ENCODE measurements at regions not wholly inside any gene's neighbourhood (a gene's known extent, or its start where the extent isn't known, plus 50 kb on each side); places are given as distances from the start of the nearest gene placed in this dataset.
"Not testable (repeated sequence)": the region's sequence is repeated elsewhere in the genome, so short reads cannot be mapped to it uniquely, and the experiment has no call there.

- DNase-seq (ENCODE audit: low read depth, low spot score) (no peak), FAIRE-seq (no peak)
- Histone ChIP-seq H4K20me1 (ENCODE audit: control insufficient read depth, extremely low read depth, insufficient read depth, low read length) (no peaks in the 10 kb centered on the region), H3K27me3 (ENCODE audit: control insufficient read depth, extremely low read depth, insufficient read depth, low read length) (no peaks in the 10 kb centered on the region), H3K9ac (ENCODE audit: control insufficient read depth, extremely low read depth, insufficient read depth, low read length) (no peak overlapping the region), H3K36me3 (ENCODE audit: control insufficient read depth in 2 of 2, extremely low read depth in 1 of 2, insufficient read depth in 2 of 2, low read length in 2 of 2) (no peaks in the 10 kb centered on the region), H3K4me1 (ENCODE audit: control insufficient read depth, extremely low read depth, insufficient read depth, low read length) (no peaks in the 10 kb centered on the region), H3K4me3 (ENCODE audit: control insufficient read depth in 2 of 3, extremely low read depth in 1 of 3, insufficient read depth in 2 of 3, low read depth in 1 of 3, low read length in 3 of 3) (no peak overlapping the region), H2AFZ (ENCODE audit: control insufficient read depth, low read length) (no peak overlapping the region), H3K4me2 (ENCODE audit: control insufficient read depth, extremely low read depth, insufficient read depth, low read depth, low read length) (no peak overlapping the region), H3K9me3 (ENCODE audit: control insufficient read depth, low read depth, low read length) (no peaks in the 10 kb centered on the region), H3K27ac (ENCODE audit: control insufficient read depth, insufficient read depth, low read length) (no peak overlapping the region), H3K9me1 (ENCODE audit: control insufficient read depth, extremely low read depth, insufficient read depth, low read length) (no peaks in the 10 kb centered on the region), H3K79me2 (ENCODE audit: control insufficient read depth, insufficient read depth, low read length) (no peaks in the 10 kb centered on the region)
- dilution Hi-C loops (cut with MboI; ENCODE audit: extremely low pct_ligation_motif_present, low sequenced_read_pairs): no loop called here
- TF ChIP-seq EZH2 (IDR thresholded peaks at IDR 0.05; ENCODE audit: low read length) (no peak), CTCF (optimal IDR thresholded peaks at IDR 0.05 in 1 of 3, IDR thresholded peaks at IDR 0.05 in 1 of 3, conservative IDR thresholded peaks at IDR 0.05 in 1 of 3; ENCODE audit: extremely low read depth in 1 of 3, insufficient read depth in 2 of 3, low read length in 3 of 3) (no peak)
Measured at GRCh38 chrX:121671649-121672048, 624.2 kb downstream of the GLUD2 start.

GRCh38 chrX:121709236-121709635, 661.8 kb downstream of the GLUD2 start:
- dilution Hi-C loops (cut with MboI; ENCODE audit: extremely low pct_ligation_motif_present, low sequenced_read_pairs); H3K9ac ChIP-seq (ENCODE audit: control insufficient read depth, extremely low read depth, insufficient read depth, low read length); H3K36me3 ChIP-seq (ENCODE audit: control insufficient read depth in 2 of 2, extremely low read depth in 1 of 2, insufficient read depth in 2 of 2, low read length in 2 of 2); H3K4me3 ChIP-seq (ENCODE audit: control insufficient read depth in 2 of 3, extremely low read depth in 1 of 3, insufficient read depth in 2 of 3, low read depth in 1 of 3, low read length in 3 of 3); H3K4me1 ChIP-seq (ENCODE audit: control insufficient read depth, extremely low read depth, insufficient read depth, low read length); H3K27me3 ChIP-seq (ENCODE audit: control insufficient read depth, extremely low read depth, insufficient read depth, low read length); H2AFZ ChIP-seq (ENCODE audit: control insufficient read depth, low read length); H3K9me3 ChIP-seq (ENCODE audit: control insufficient read depth, low read depth, low read length); DNase-seq (ENCODE audit: low read depth, low spot score); H3K4me2 ChIP-seq (ENCODE audit: control insufficient read depth, extremely low read depth, insufficient read depth, low read depth, low read length); H4K20me1 ChIP-seq (ENCODE audit: control insufficient read depth, extremely low read depth, insufficient read depth, low read length); FAIRE-seq; H3K79me2 ChIP-seq (ENCODE audit: control insufficient read depth, insufficient read depth, low read length); H3K9me1 ChIP-seq (ENCODE audit: control insufficient read depth, extremely low read depth, insufficient read depth, low read length); H3K27ac ChIP-seq (ENCODE audit: control insufficient read depth, insufficient read depth, low read length): not testable (repeated sequence)

- Histone ChIP-seq H4K20me1 (ENCODE audit: control insufficient read depth, extremely low read depth, insufficient read depth, low read length) (no peaks in the 10 kb centered on the region), H3K4me3 (ENCODE audit: control insufficient read depth in 2 of 3, extremely low read depth in 1 of 3, insufficient read depth in 2 of 3, low read depth in 1 of 3, low read length in 3 of 3) (no peak overlapping the region), H3K9ac (ENCODE audit: control insufficient read depth, extremely low read depth, insufficient read depth, low read length) (no peak overlapping the region), H3K36me3 (ENCODE audit: control insufficient read depth in 2 of 2, extremely low read depth in 1 of 2, insufficient read depth in 2 of 2, low read length in 2 of 2) (no peaks in the 10 kb centered on the region), H3K27me3 (ENCODE audit: control insufficient read depth, extremely low read depth, insufficient read depth, low read length) (no peaks in the 10 kb centered on the region), H3K9me3 (ENCODE audit: control insufficient read depth, low read depth, low read length) (no peaks in the 10 kb centered on the region), H3K4me1 (ENCODE audit: control insufficient read depth, extremely low read depth, insufficient read depth, low read length) (no peaks in the 10 kb centered on the region), H3K4me2 (ENCODE audit: control insufficient read depth, extremely low read depth, insufficient read depth, low read depth, low read length) (no peak overlapping the region), H2AFZ (ENCODE audit: control insufficient read depth, low read length) (no peak overlapping the region), H3K79me2 (ENCODE audit: control insufficient read depth, insufficient read depth, low read length) (no peaks in the 10 kb centered on the region), H3K9me1 (ENCODE audit: control insufficient read depth, extremely low read depth, insufficient read depth, low read length) (no peaks in the 10 kb centered on the region), H3K27ac (ENCODE audit: control insufficient read depth, insufficient read depth, low read length) (no peak overlapping the region)
- dilution Hi-C loops (cut with MboI; ENCODE audit: extremely low pct_ligation_motif_present, low sequenced_read_pairs): no loop called here
- no peak for FAIRE-seq
- no peak for DNase-seq (ENCODE audit: low read depth, low spot score)
- TF ChIP-seq EZH2 (IDR thresholded peaks at IDR 0.05; ENCODE audit: low read length): no peak
- TF ChIP-seq CTCF (optimal IDR thresholded peaks at IDR 0.05 in 1 of 3, IDR thresholded peaks at IDR 0.05 in 1 of 3, conservative IDR thresholded peaks at IDR 0.05 in 1 of 3; ENCODE audit: extremely low read depth in 1 of 3, insufficient read depth in 2 of 3, low read length in 3 of 3): no peak
Measured at GRCh38 chrX:121733514-121733913, 686.1 kb downstream of the GLUD2 start.

Measured in keratinocyte (primary cell).